B cell (primary cell): ENCODE measurements at regions not wholly inside any gene's neighbourhood (a gene's known extent, or its start where the extent isn't known, plus 50 kb on each side); places are given as distances from the start of the nearest gene placed in this dataset.

Source experiments
- ATAC-seq: fragments of 200-7000 bp; cut with Tn5 transposase; one replicate; pipeline ENCODE4 v1.10.0; 2021; ENCODE audit warnings: low read depth, mild to moderate bottlenecking, moderate number of reproducible peaks, moderate library complexity
- CTCF ChIA-PET: fragments of 350-600 bp; sonication (Branson Sonifier 250); formaldehyde crosslinking; loops from one replicate; lab custom pipeline; 2021; ENCODE audit warnings: antibody characterized with exemption, inconsistent platforms; lab: Charles Lee
- POLR2A ChIA-PET: fragments of 350-600 bp; sonication (Branson Sonifier 250); formaldehyde crosslinking; loops from one replicate; lab custom pipeline; 2021; ENCODE audit warnings: antibody characterized with exemption; lab: Charles Lee
- DNase-seq: peaks from one replicate; pipeline ENCODE4 v3.0.0; 2013
- H2AFZ ChIP-seq: 2 replicates; pipeline ENCODE4 v1.6.1; 2012; ENCODE audit warnings: mild to moderate bottlenecking, low read depth, low read length; ENCODE audit not compliant: insufficient read depth, poor library complexity, severe bottlenecking
- H3K27ac ChIP-seq, 2 donors: 1 replicate in 1 of 2; 2 replicates in 1 of 2; pipeline ENCODE4 v1.5.1; 2012 to 2013; ENCODE audit warnings: low read length in 2 of 2, mild to moderate bottlenecking in 2 of 2, moderate library complexity in 1 of 2
- H3K27me3 ChIP-seq, 4 experiments: fragments of 200-600 bp in 1 of 4; sonication (generic) in 1 of 4; replicated peaks in 1 of 4; 1 replicate in 2 of 4; 2 replicates in 2 of 4; pipeline versions ENCODE4 v1.6.1 to v1.7.0; 2013 to 2016; ENCODE audit warnings: low read length in 3 of 4, mild to moderate bottlenecking in 2 of 4, mixed read lengths in 1 of 4, moderate library complexity in 1 of 4; ENCODE audit not compliant: insufficient read depth in 4 of 4, control insufficient read depth in 3 of 4; ENCODE audit errors: control extremely low read depth in 1 of 4
- H3K36me3 ChIP-seq, 2 experiments: replicated peaks in 1 of 2; 1 replicate in 1 of 2; 2 replicates in 1 of 2; pipeline versions ENCODE4 v1.6.1 to v1.7.1; 2013; ENCODE audit warnings: low read length in 1 of 2; ENCODE audit not compliant: insufficient read depth in 2 of 2, control insufficient read depth in 1 of 2; ENCODE audit errors: control extremely low read depth in 1 of 2, extremely low read depth in 1 of 2
- H3K4me1 ChIP-seq, 2 donors: fragments of 200-600 bp in 1 of 2; sonication (generic) in 1 of 2; 1 replicate in 1 of 2; 2 replicates in 1 of 2; pipeline versions ENCODE4 v1.5.1 to v1.6.1; 2013 to 2017; ENCODE audit warnings: low read length in 2 of 2; ENCODE audit not compliant: control insufficient read depth in 2 of 2, insufficient read depth in 2 of 2
- H3K4me2 ChIP-seq: replicated peaks from 2 replicates; pipeline ENCODE3; 2012; ENCODE audit warnings: mild to moderate bottlenecking, low read depth, low read length; ENCODE audit not compliant: poor library complexity, severe bottlenecking
- H3K4me3 ChIP-seq, 5 experiments: fragments of 200-600 bp in 1 of 5; sonication (generic) in 1 of 5; 1 replicate in 3 of 5; 2 replicates in 2 of 5; pipeline versions ENCODE4 v1.5.1 to v1.7.0; 2011 to 2016; ENCODE audit warnings: low read length in 4 of 5, mild to moderate bottlenecking in 4 of 5, low read depth in 2 of 5, control low read depth in 1 of 5, moderate library complexity in 1 of 5; ENCODE audit not compliant: insufficient read depth in 1 of 5; ENCODE audit errors: control extremely low read depth in 1 of 5, extremely low read depth in 1 of 5
- H3K79me2 ChIP-seq: fragments of 200-600 bp; sonication (generic); one replicate; pipeline ENCODE4 v1.6.0; 2016; ENCODE audit warnings: low read length; ENCODE audit not compliant: control insufficient read depth, insufficient read depth
- H3K9ac ChIP-seq: fragments of 200-600 bp; sonication (generic); 2 replicates; pipeline ENCODE4 v1.6.1; 2017; ENCODE audit warnings: mild to moderate bottlenecking, low read length, moderate library complexity
- H3K9me3 ChIP-seq, 3 donors: one replicate each; pipeline versions ENCODE4 v1.6.1 to v1.7.1; 2013; ENCODE audit warnings: low read length in 2 of 3; ENCODE audit not compliant: control insufficient read depth in 2 of 3, insufficient read depth in 1 of 3; ENCODE audit errors: control extremely low read depth in 1 of 3
- H4K20me1 ChIP-seq: 2 replicates; pipeline ENCODE4 v1.6.0; 2012; ENCODE audit warnings: mild to moderate bottlenecking, low read length; ENCODE audit not compliant: insufficient read depth, control insufficient read depth, poor library complexity, severe bottlenecking
- H3K27ac Mint-ChIP-seq: one replicate; pipeline ENCODE4 v1.8.0; 2021; ENCODE audit warnings: mixed read lengths
- H3K27me3 Mint-ChIP-seq: one replicate; pipeline ENCODE4 v1.8.0; 2021; ENCODE audit warnings: mixed read lengths
- H3K4me1 Mint-ChIP-seq: one replicate; pipeline ENCODE4 v1.8.0; 2021; ENCODE audit warnings: mixed read lengths
- H3K4me3 Mint-ChIP-seq: one replicate; pipeline ENCODE4 v1.8.0; 2021; ENCODE audit warnings: mixed read lengths
- H3K9me3 Mint-ChIP-seq: one replicate; pipeline ENCODE4 v1.8.0; 2022; ENCODE audit warnings: mixed read lengths; ENCODE audit not compliant: insufficient read depth
- EZH2 ChIP-seq: IDR thresholded peaks from 2 replicates; pipeline ENCODE4 v1.6.1; 2012; ENCODE audit warnings: borderline replicate concordance, low read depth, mild to moderate bottlenecking, moderate library complexity, low read length; ENCODE audit not compliant: insufficient read depth, poor library complexity, severe bottlenecking
- WGBS: methylation state at CpG from one replicate; pipeline ENCODE4 v1.1.5; 2013; ENCODE audit warnings: missing lambda C conversion rate; ENCODE audit not compliant: insufficient coverage; 5-methylcytosine and 5-hydroxymethylcytosine counted together
- intact Hi-C: fragments of 100-400 bp; cut with micrococcal nuclease; formaldehyde crosslinking; loops from one replicate; pipeline ENCODE4 v1.10.0; 2022
- TF ChIP-seq, protein P1 (sequence below): fragments of 200-600 bp; IDR thresholded peaks from one replicate; pipeline ENCODE4 v1.8.0; 2022; ENCODE audit warnings: antibody characterized with exemption, mild to moderate bottlenecking

DNA sequence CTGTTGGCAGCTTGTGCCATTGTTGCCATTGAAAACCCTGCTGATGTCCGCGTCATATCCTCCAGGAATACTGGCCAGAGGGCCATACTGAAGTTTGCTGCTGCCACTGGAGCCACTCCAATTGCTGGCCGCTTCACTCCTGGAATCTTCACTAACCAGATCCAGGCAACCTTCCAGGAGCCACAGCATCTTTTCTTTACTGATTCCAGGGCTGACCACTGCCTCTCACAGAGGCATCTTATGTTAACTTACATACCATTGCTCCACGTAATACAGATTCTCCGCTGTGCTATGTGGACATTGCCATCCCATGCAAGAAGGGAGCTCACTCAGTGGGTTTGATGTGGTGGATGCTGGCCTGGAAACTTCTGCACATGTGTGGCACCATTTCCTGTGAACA lies 221.8 kb upstream of the FAM83B start:
- ATAC-seq, result no peak
- intact Hi-C loops, result no loop called here
- H3K9me3 ChIP-seq, result no peaks in the 10 kb centered on the region
- no peaks in the 10 kb centered on the region for H3K27me3 ChIP-seq
- peaks cover 2% of the 10 kb centered on the region for H3K9me3 Mint-ChIP-seq
- H3K36me3 ChIP-seq, result no peaks in the 10 kb centered on the region
- H3K27me3 Mint-ChIP-seq, result no peaks in the 10 kb centered on the region
- no peak overlapping the region for H3K27ac ChIP-seq
- 100% methylated on average over 3 of the region's 5 CpGs for WGBS
- POLR2A ChIA-PET, result no interaction called here
- no peak overlapping the region for H2AFZ ChIP-seq
- H4K20me1 ChIP-seq, result no peaks in the 10 kb centered on the region
- H3K27ac Mint-ChIP-seq, result no peak overlapping the region
- no peak overlapping the region for H3K4me3 Mint-ChIP-seq
- H3K4me2 ChIP-seq, result no peak overlapping the region
- no peaks in the 10 kb centered on the region for H3K79me2 ChIP-seq
- H3K4me1 Mint-ChIP-seq, result no peaks in the 10 kb centered on the region
- CTCF ChIA-PET, result interaction anchor here (0.5 kb wide), 1 partner anchor 895 kb away, joined by 3 read pairs; no protein-coding TSS in a partner anchor
- no peak overlapping the region for H3K4me3 ChIP-seq
- no peak for TF ChIP-seq EZH2
- TF ChIP-seq, protein P1, sequence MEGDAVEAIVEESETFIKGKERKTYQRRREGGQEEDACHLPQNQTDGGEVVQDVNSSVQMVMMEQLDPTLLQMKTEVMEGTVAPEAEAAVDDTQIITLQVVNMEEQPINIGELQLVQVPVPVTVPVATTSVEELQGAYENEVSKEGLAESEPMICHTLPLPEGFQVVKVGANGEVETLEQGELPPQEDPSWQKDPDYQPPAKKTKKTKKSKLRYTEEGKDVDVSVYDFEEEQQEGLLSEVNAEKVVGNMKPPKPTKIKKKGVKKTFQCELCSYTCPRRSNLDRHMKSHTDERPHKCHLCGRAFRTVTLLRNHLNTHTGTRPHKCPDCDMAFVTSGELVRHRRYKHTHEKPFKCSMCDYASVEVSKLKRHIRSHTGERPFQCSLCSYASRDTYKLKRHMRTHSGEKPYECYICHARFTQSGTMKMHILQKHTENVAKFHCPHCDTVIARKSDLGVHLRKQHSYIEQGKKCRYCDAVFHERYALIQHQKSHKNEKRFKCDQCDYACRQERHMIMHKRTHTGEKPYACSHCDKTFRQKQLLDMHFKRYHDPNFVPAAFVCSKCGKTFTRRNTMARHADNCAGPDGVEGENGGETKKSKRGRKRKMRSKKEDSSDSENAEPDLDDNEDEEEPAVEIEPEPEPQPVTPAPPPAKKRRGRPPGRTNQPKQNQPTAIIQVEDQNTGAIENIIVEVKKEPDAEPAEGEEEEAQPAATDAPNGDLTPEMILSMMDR, result no peak
- no peak overlapping the region for H3K9ac ChIP-seq
- no peaks in the 10 kb centered on the region for H3K4me1 ChIP-seq
- no peak for DNase-seq

DNA sequence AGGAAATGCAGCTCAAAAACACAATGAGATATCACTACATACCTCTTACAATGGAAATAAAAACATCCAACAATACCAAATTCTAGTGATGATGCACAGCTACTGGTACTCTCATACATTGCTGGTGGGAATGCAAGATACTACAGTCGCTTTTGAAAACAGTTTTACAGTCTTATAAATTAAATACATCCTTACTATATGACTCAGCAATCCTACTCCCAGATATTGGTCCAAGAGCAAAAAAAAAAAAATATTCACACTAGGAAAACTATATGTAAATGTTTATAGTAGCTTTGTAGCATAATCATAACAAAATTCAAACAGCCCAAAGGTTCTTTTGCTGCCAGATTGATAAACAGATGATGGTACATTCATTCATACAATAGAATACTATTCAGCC lies 217.4 kb upstream of the FAM83B start:
- no peaks in the 10 kb centered on the region for H4K20me1 ChIP-seq
- no peak overlapping the region for H3K4me2 ChIP-seq
- Mint-ChIP-seq H3K9me3 (peaks cover 4% of the 10 kb centered on the region), H3K4me3 (no peak overlapping the region), H3K4me1 (no peaks in the 10 kb centered on the region), H3K27me3 (no peaks in the 10 kb centered on the region), H3K27ac (no peak overlapping the region)
- H3K9me3 ChIP-seq, result no peaks in the 10 kb centered on the region
- TF ChIP-seq EZH2, result no peak
- TF ChIP-seq, protein P1, result no peak
- H3K27me3 ChIP-seq, result no peaks in the 10 kb centered on the region
- no CpG with 5 or more reads among the region's 1 CpG for WGBS
- H2AFZ ChIP-seq, result no peak overlapping the region
- no peak overlapping the region for H3K9ac ChIP-seq
- H3K4me3 ChIP-seq, result no peak overlapping the region
- no peaks in the 10 kb centered on the region for H3K79me2 ChIP-seq
- H3K27ac ChIP-seq, result no peak overlapping the region
- ATAC-seq, result no peak
- no peak for DNase-seq
- H3K36me3 ChIP-seq, result no peaks in the 10 kb centered on the region
- ChIA-PET CTCF (no interaction called here), POLR2A (no interaction called here)
- H3K4me1 ChIP-seq, result no peaks in the 10 kb centered on the region
- intact Hi-C loops, result no loop called here
